GM12891 (cell line): ENCODE measurements at regions not wholly inside any gene's neighbourhood (a gene's known extent, or its start where the extent isn't known, plus 50 kb on each side); places are given as distances from the start of the nearest gene placed in this dataset.

Experiments used
- DNase-seq: peaks from one replicate; pipeline ENCODE4 v3.0.0; 2011; ENCODE audit warnings: low spot score; ENCODE audit not compliant: insufficient read length
- FAIRE-seq: peaks from 2 replicates; lab custom pipeline; 2011; peaks lifted over from hg19 to GRCh38; lab: Jason Lieb, UNC
- PAX5 ChIP-seq: IDR thresholded peaks from 2 replicates; pipeline ENCODE4 v1.6.1; 2011; ENCODE audit warnings: low read length, moderate library complexity, mild to moderate bottlenecking; ENCODE audit not compliant: insufficient read depth, severe bottlenecking
- POLR2A ChIP-seq: IDR thresholded peaks from 2 replicates; pipeline ENCODE4 v1.6.1; 2011; ENCODE audit warnings: low read depth, low read length, control low read depth
- POLR2AphosphoS5 ChIP-seq: IDR thresholded peaks from 2 replicates; pipeline ENCODE4 v1.6.1; 2011; ENCODE audit warnings: low read depth, low read length, control low read depth
- POU2F2 ChIP-seq: IDR thresholded peaks from 2 replicates; pipeline ENCODE4 v1.6.1; 2011; ENCODE audit warnings: low read depth, mild to moderate bottlenecking, control low read depth, low read length, moderate library complexity
- SPI1 ChIP-seq: IDR thresholded peaks from 2 replicates; pipeline ENCODE4 v1.6.1; 2011; ENCODE audit warnings: low read depth, low read length, control low read depth
- TAF1 ChIP-seq: IDR thresholded peaks from 2 replicates; pipeline ENCODE4 v1.6.1; 2011; ENCODE audit warnings: low read depth, low read length, control low read depth

GRCh38 chr13:29674532-29674931, 79.0 kb upstream of the SLC7A1 start:
- no peak for FAIRE-seq
- TF ChIP-seq PAX5 (no peak), POU2F2 (no peak), POLR2A (no peak), TAF1 (no peak), POLR2AphosphoS5 (no peak), SPI1 (no peak)

GRCh38 chr13:29664591-29664990, 69.1 kb upstream of the SLC7A1 start:
- TF ChIP-seq PAX5 (no peak), SPI1 (peak; percentile 52)
- DNase-seq: no peak
- FAIRE-seq: no peak

More at GRCh38 chr13:29674532-29674931, 79.0 kb upstream of the SLC7A1 start:
- no peak for DNase-seq

GRCh38 chr13:29654843-29655547, 59.5 kb upstream of the SLC7A1 start:
- DNase-seq (no peak), FAIRE-seq (no peak)
- TF ChIP-seq POU2F2 (no peak), SPI1 (no peak)

- DNase-seq (no peak), FAIRE-seq (no peak)
- TF ChIP-seq POLR2AphosphoS5 (no peak), POU2F2 (no peak), SPI1 (no peak), PAX5 (no peak), POLR2A (no peak), TAF1 (no peak)
These were observed 58.9 kb upstream of the SLC7A1 start for GRCh38 chr13:29654384-29654783.

- FAIRE-seq (no peak), DNase-seq (no peak)
- TF ChIP-seq TAF1 (no peak), POU2F2 (no peak)
These were observed 53.3 kb upstream of the SLC7A1 start for GRCh38 chr13:29648760-29649159.
